ENCODE measurements at regions not wholly inside any gene's neighbourhood (a gene's known extent, or its start where the extent isn't known, plus 50 kb on each side); places are given as distances from the start of the nearest gene placed in this dataset.

DNA sequence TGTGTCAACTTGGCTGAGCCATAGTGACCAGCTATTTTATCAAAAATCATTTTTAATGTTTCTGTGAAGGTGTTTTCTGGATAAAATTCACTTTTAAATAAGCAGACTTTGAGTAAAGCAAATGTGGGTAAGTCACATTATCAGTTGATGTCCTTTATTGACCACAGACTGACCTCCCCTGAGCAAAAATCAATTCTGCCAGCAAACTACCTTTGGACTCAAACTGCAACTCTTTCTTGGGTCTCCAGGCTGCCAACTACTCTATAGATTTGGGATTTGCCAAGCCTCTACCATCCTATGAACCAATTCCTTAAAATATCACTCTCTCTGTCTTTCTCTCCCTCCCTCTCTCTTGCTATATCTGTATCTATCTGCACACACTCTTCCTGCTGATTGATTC is 1571.7 kb upstream of the NUDT12 start:
- TF ChIP-seq ZNF274 (IDR thresholded peaks at IDR 0.05; ENCODE audit: low read depth, low read length), result no peak
- TF ChIP-seq, protein P1, sequence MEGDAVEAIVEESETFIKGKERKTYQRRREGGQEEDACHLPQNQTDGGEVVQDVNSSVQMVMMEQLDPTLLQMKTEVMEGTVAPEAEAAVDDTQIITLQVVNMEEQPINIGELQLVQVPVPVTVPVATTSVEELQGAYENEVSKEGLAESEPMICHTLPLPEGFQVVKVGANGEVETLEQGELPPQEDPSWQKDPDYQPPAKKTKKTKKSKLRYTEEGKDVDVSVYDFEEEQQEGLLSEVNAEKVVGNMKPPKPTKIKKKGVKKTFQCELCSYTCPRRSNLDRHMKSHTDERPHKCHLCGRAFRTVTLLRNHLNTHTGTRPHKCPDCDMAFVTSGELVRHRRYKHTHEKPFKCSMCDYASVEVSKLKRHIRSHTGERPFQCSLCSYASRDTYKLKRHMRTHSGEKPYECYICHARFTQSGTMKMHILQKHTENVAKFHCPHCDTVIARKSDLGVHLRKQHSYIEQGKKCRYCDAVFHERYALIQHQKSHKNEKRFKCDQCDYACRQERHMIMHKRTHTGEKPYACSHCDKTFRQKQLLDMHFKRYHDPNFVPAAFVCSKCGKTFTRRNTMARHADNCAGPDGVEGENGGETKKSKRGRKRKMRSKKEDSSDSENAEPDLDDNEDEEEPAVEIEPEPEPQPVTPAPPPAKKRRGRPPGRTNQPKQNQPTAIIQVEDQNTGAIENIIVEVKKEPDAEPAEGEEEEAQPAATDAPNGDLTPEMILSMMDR (IDR thresholded peaks at IDR 0.05 in 2 of 3, conservative IDR thresholded peaks at IDR 0.05 in 1 of 3; ENCODE audit: borderline replicate concordance in 1 of 3, insufficient read depth in 1 of 3, low read depth in 2 of 3, low read length in 2 of 3), result no peak
- no peak for TF ChIP-seq RAD21 (IDR thresholded peaks at IDR 0.05; ENCODE audit: low read depth)
- no peak for TF ChIP-seq POLR2A (IDR thresholded peaks at IDR 0.05; ENCODE audit: borderline replicate concordance, extremely low read depth, insufficient read depth, insufficient read length)
- TF ChIP-seq, protein P2, sequence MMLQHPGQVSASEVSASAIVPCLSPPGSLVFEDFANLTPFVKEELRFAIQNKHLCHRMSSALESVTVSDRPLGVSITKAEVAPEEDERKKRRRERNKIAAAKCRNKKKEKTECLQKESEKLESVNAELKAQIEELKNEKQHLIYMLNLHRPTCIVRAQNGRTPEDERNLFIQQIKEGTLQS (IDR thresholded peaks at IDR 0.05), result no peak
- TF ChIP-seq SIN3A (IDR thresholded peaks at IDR 0.05; ENCODE audit: low read depth), result no peak
- TF ChIP-seq, protein P3, sequence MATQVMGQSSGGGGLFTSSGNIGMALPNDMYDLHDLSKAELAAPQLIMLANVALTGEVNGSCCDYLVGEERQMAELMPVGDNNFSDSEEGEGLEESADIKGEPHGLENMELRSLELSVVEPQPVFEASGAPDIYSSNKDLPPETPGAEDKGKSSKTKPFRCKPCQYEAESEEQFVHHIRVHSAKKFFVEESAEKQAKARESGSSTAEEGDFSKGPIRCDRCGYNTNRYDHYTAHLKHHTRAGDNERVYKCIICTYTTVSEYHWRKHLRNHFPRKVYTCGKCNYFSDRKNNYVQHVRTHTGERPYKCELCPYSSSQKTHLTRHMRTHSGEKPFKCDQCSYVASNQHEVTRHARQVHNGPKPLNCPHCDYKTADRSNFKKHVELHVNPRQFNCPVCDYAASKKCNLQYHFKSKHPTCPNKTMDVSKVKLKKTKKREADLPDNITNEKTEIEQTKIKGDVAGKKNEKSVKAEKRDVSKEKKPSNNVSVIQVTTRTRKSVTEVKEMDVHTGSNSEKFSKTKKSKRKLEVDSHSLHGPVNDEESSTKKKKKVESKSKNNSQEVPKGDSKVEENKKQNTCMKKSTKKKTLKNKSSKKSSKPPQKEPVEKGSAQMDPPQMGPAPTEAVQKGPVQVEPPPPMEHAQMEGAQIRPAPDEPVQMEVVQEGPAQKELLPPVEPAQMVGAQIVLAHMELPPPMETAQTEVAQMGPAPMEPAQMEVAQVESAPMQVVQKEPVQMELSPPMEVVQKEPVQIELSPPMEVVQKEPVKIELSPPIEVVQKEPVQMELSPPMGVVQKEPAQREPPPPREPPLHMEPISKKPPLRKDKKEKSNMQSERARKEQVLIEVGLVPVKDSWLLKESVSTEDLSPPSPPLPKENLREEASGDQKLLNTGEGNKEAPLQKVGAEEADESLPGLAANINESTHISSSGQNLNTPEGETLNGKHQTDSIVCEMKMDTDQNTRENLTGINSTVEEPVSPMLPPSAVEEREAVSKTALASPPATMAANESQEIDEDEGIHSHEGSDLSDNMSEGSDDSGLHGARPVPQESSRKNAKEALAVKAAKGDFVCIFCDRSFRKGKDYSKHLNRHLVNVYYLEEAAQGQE (IDR thresholded peaks at IDR 0.05; ENCODE audit: low read depth), result no peak

All from HCT116 (cell line).